Thymus (tissue), 11 donors: ENCODE measurements at regions not wholly inside any gene's neighbourhood (a gene's known extent, or its start where the extent isn't known, plus 50 kb on each side); places are given as distances from the start of the nearest gene placed in this dataset.

Experiments used
- DNase-seq, 9 donors: peaks; one replicate each; pipeline ENCODE4 v3.0.0-alpha.2; 2013; ENCODE audit warnings: low spot score in 9 of 9, low read depth in 6 of 9, missing footprints in 1 of 9
- H3K27ac ChIP-seq, 2 donors: one replicate each; pipeline ENCODE4 v1.5.1; 2013; ENCODE audit warnings: control low read depth in 1 of 2, low read depth in 1 of 2, low read length in 1 of 2, mild to moderate bottlenecking in 1 of 2, moderate library complexity in 1 of 2
- H3K27me3 ChIP-seq, 2 donors: one replicate each; pipeline ENCODE4 v1.5.1; 2013; ENCODE audit warnings: low read length in 1 of 2; ENCODE audit not compliant: control insufficient read depth in 2 of 2, insufficient read depth in 1 of 2
- H3K36me3 ChIP-seq, 2 donors: one replicate each; pipeline ENCODE4 v1.5.1; 2013; ENCODE audit warnings: low read length in 1 of 2, mild to moderate bottlenecking in 1 of 2, moderate library complexity in 1 of 2; ENCODE audit not compliant: control insufficient read depth in 2 of 2, insufficient read depth in 2 of 2
- H3K4me1 ChIP-seq, 2 donors: one replicate each; pipeline ENCODE4 v1.5.1; 2013; ENCODE audit warnings: low read length in 2 of 2; ENCODE audit not compliant: control insufficient read depth in 2 of 2, insufficient read depth in 2 of 2
- H3K4me3 ChIP-seq, 2 donors: one replicate each; pipeline ENCODE4 v1.5.1; 2013; ENCODE audit warnings: low read length in 2 of 2, control low read depth in 1 of 2, mild to moderate bottlenecking in 1 of 2
- H3K9me3 ChIP-seq, 2 donors: one replicate each; pipeline ENCODE4 v1.5.1; 2013; ENCODE audit warnings: low read length in 1 of 2, mild to moderate bottlenecking in 1 of 2; ENCODE audit not compliant: control insufficient read depth in 2 of 2, insufficient read depth in 1 of 2
- WGBS: extraction: QIAGEN DNeasy Blood & Tissue Kit; methylation state at CpG from one replicate; pipeline ENCODE4 v1.1.7; 2013; 5-methylcytosine and 5-hydroxymethylcytosine counted together
- donor health status: healthy.

DNA sequence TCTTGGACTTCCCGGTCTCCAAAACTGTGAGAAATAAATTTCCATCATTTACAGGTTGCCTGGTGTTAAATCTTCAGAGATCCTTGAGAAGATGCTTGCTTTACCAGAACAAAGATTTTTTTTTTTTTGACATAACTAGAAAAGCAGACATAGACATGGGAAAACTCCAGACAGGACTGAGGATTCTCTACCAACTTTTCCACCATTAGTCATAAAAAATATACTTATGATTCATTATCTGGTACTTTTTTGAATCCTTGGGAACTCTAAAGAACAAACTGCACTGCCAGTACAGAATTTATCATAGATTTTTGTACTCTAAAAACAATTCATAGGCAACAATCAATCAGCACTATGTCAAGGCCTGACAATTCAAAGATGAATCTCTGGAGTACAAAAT lies 487.6 kb downstream of the EFNB2 start:
- WGBS: 97% methylated on average over 1 of the region's 1 CpG
- no peaks in the 10 kb centered on the region for H3K4me1 ChIP-seq
- no peaks in the 10 kb centered on the region for H3K9me3 ChIP-seq
- H3K27ac ChIP-seq: no peak overlapping the region
- no peak for DNase-seq
- no peak overlapping the region for H3K4me3 ChIP-seq
- H3K27me3 ChIP-seq: no peaks in the 10 kb centered on the region
- H3K36me3 ChIP-seq: no peaks in the 10 kb centered on the region

DNA sequence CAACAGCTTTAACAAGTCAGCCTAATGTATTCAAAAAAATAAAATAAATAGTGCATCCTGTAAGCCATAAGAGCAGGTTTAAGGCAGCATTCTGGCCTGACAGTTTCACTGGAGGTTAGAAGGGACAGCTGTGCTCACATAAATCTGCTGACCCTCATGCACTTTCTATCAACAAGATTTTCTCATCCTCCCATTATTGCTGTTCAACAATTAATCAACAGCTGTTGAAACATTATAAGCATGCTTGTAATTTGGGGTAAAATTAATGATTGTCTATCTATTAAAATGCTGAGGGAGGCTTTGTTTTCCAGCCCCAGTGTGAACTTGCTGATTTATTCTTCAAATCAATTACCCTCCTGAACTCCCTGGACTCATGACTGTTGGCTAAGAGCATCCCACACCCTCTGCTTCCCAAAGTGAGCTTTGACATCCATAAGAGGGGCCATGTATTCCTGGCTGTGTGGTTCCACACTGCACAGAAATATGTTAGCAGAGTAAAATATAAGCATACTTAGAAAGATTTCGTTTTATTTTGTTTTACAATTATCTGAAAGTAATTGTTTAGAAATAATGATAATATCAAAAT lies 492.4 kb downstream of the EFNB2 start:
- DNase-seq: no peak
- no peaks in the 10 kb centered on the region for H3K36me3 ChIP-seq
- no peaks in the 10 kb centered on the region for H3K9me3 ChIP-seq
- no peak overlapping the region for H3K4me3 ChIP-seq
- 88% methylated on average over 1 of the region's 1 CpG for WGBS
- no peak overlapping the region for H3K27ac ChIP-seq
- no peaks in the 10 kb centered on the region for H3K4me1 ChIP-seq
- no peaks in the 10 kb centered on the region for H3K27me3 ChIP-seq

DNA sequence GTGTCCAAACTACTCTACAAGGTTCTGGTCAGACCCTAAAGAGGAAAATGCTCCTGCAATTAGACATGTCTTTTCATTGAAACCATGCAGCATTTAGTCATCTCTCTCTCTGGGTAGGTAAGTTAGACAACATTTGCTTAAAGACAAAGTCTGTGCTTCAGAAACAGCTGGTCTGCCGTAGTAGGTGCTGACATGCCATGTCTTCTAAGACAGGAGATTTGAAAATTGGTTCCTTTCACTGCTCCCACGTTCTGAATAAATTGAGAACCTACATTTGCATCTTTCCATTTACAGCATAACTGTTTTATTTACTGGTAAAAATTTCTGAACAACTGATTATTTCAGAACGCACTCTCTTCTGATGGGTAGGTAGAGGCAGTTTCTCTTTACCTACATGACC lies 494.0 kb downstream of the EFNB2 start:
- H3K27me3 ChIP-seq: no peaks in the 10 kb centered on the region
- H3K36me3 ChIP-seq: no peaks in the 10 kb centered on the region
- 90% methylated on average over 3 of the region's 3 CpGs for WGBS
- H3K9me3 ChIP-seq: no peaks in the 10 kb centered on the region
- no peak for DNase-seq
- no peaks in the 10 kb centered on the region for H3K4me1 ChIP-seq
- no peak overlapping the region for H3K4me3 ChIP-seq
- no peak overlapping the region for H3K27ac ChIP-seq

DNA sequence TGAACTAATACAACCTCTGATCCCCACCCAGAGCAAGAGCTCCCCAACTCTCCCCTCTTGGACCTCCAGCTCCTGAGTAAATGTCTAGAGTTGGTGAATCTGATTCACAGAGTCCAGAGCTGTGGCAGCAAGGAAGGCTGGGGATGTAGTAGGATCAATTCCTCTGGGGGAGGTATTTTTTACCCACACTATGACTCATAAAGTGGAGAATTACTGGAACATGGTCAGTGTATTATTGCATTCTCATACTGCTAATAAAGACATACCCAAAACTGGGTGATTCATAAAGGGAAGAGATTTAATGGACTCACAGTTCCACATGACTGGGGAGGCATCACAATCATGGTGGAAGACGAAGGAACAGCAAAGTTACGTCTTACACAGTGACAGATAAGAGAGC lies 496.7 kb downstream of the EFNB2 start:
- no peaks in the 10 kb centered on the region for H3K27me3 ChIP-seq
- no peak overlapping the region for H3K4me3 ChIP-seq
- H3K9me3 ChIP-seq: no peaks in the 10 kb centered on the region
- 95% methylated on average over 2 of the region's 2 CpGs for WGBS
- no peak for DNase-seq
- no peaks in the 10 kb centered on the region for H3K4me1 ChIP-seq
- no peak overlapping the region for H3K27ac ChIP-seq
- H3K36me3 ChIP-seq: no peaks in the 10 kb centered on the region

DNA sequence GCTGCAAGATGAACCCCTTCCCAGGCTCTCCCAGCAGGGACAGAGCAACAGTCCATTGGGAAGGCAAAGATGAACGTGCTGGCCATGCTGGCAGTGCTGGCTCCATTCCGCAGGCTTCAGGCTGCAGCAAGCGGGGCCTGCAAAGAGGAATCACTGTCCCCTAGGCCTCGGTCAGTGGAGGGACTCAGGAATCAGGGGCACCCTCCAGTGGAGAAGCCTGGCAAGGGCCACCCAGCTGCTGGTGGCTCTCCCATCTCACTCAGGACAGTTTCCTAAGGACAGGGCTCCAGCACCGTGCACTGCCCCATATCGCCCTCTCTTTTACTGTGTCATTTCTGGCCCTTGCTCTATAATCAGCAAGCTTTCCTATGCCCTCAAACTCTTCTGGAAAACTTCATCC lies 498.6 kb downstream of the EFNB2 start:
- Histone ChIP-seq H3K27ac (no peak overlapping the region), H3K4me1 (no peaks in the 10 kb centered on the region)
- WGBS: 92% methylated on average over 6 of the region's 6 CpGs

DNA sequence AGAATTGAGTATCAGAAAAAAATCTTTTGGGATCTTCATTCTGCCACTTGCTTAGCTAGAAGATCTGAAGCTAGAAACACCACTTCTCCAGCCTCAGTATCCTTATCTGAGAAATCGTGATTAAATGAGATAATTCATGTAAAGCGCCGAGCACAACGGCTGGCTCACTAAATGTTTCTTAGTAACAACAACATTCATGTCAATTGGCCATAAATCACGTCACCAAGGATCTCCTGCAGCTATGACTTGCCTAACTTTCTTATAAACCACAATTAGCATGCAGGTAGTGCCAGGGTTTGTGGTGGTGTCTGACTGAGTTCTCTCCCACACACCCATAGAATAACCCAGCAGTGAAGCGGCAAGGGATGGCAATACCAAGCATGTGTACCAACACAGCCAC lies 501.3 kb downstream of the EFNB2 start:
- no peak for DNase-seq
- H3K9me3 ChIP-seq: no peaks in the 10 kb centered on the region
- H3K36me3 ChIP-seq: no peaks in the 10 kb centered on the region
- no peak overlapping the region for H3K27ac ChIP-seq
- WGBS: 77% methylated on average over 6 of the region's 6 CpGs
- H3K4me1 ChIP-seq: no peaks in the 10 kb centered on the region
- no peaks in the 10 kb centered on the region for H3K27me3 ChIP-seq
- H3K4me3 ChIP-seq: no peak overlapping the region

More for the DNA sequence above, 498.6 kb downstream of the EFNB2 start:
- Histone ChIP-seq H3K27me3 (no peaks in the 10 kb centered on the region), H3K9me3 (no peaks in the 10 kb centered on the region), H3K36me3 (no peaks in the 10 kb centered on the region), H3K4me3 (no peak overlapping the region)
- no peak for DNase-seq

DNA sequence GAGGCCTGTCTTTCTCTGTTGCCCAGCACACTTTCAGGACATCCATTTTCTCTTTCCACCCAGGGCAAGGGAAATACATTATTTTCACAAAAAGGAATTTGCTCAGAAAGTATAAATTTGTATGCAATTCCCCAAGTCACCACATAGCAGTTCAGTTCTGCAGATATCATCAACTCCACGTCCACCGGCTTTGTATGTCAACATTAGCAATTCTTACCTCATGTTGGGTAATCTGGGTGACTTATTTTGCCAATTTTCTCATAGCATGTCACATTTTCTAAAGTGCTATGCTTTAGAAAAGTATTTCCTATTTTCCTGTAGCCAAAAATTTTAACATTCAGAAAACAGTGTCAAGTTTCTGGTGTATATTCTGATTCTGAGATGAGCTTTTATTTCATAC lies 501.8 kb downstream of the EFNB2 start:
- whole genome bisulfite sequencing: 95% methylated on average over 2 of the region's 2 CpGs

DNA sequence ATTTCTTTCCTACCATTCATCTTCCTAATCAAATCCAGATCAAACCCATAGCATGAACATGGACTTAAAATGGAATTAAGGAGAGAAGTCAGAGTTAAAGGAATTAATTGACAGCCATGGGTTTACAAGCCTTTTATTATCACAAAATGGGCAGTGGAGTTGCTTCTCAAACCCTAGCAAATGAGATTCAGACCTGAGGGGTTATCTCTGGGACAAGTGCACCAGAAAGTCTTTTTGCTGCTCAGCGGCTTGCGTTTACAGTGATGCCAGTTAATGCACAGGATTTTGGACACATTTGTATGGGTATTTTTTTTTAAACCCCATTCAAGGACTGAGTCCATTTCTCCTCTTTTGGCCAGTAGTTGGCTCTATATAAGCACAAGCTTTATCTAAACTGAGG lies 503.0 kb downstream of the EFNB2 start:
- H3K27ac ChIP-seq: no peak overlapping the region

More for the DNA sequence above, 501.8 kb downstream of the EFNB2 start:
- no peaks in the 10 kb centered on the region for H3K27me3 ChIP-seq
- no peak overlapping the region for H3K4me3 ChIP-seq
- H3K9me3 ChIP-seq: no peaks in the 10 kb centered on the region
- H3K4me1 ChIP-seq: no peaks in the 10 kb centered on the region
- DNase-seq: no peak
- no peak overlapping the region for H3K27ac ChIP-seq
- H3K36me3 ChIP-seq: no peaks in the 10 kb centered on the region

DNA sequence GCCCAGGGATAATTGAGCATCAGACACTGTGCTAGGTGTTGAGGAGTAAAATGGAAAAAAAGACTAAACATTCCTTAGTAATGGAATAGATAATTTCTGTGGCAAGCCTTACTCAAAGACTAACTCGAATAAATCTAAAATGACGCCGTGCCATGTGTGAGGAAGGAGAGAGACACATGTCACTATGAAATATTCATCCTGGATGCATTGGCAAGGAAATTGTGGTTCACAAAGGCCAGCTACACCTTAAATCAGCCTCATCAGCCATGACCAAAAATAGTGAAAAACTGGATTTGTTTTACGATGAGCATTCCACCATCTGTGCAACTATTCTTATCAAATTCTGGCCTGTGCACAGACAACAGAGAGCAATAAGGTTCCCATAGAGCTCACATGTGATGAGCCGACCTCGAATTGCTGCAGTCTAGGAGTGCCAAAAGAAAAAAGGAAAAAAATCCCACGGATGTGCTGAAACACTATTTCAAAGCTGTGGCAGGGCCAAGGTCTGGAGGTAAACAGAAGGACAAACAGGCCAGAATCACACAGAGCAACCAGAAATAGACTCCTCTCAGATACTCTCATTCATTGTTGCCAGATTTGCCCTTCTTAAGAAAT lies 505.7 kb downstream of the EFNB2 start:
- DNase-seq: no peak
- no peaks in the 10 kb centered on the region for H3K9me3 ChIP-seq
- H3K27me3 ChIP-seq: no peaks in the 10 kb centered on the region
- H3K36me3 ChIP-seq: no peaks in the 10 kb centered on the region
- no peak overlapping the region for H3K27ac ChIP-seq
- H3K4me3 ChIP-seq: no peak overlapping the region
- no peaks in the 10 kb centered on the region for H3K4me1 ChIP-seq
- WGBS: 91% methylated on average over 7 of the region's 7 CpGs

More for the DNA sequence above, 503.0 kb downstream of the EFNB2 start:
- no peaks in the 10 kb centered on the region for H3K27me3 ChIP-seq
- no peaks in the 10 kb centered on the region for H3K36me3 ChIP-seq
- DNase-seq: no peak
- no peaks in the 10 kb centered on the region for H3K4me1 ChIP-seq
- 96% methylated on average over 2 of the region's 2 CpGs for WGBS
- H3K4me3 ChIP-seq: no peak overlapping the region
- no peaks in the 10 kb centered on the region for H3K9me3 ChIP-seq
